Ramos (cell line): ENCODE measurements at regions not wholly inside any gene's neighbourhood (a gene's known extent, or its start where the extent isn't known, plus 50 kb on each side); places are given as distances from the start of the nearest gene placed in this dataset.

Experiments used
- in situ Hi-C: fragments of 300-500 bp; cut with MboI; formaldehyde crosslinking; loops from one replicate; pipeline ENCODE4 v1.14.3; 2022; ENCODE audit warnings: low sequenced_read_pairs; ENCODE audit not compliant: unreplicated experiment

DNA sequence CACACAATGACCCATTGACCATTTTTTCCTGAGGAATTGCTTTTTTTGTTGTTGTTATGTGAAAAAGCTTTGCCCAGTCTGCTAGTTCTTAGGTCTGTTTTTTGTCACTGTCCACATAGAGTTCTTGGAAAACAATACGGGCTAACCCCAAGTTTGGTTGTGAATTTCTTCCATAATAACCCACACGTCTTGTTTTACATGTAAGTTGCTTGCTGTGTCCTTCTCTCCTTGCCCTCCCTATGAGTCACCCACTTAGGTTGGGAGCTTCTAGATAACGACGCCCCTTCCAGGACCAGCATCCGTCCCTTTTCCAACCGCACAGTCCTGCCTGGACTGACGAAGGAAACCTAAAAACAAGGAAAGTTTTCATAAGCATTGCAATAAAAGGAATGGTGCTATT is 175.3 kb upstream of the HS3ST3A1 start:
- in situ Hi-C loops = no loop called here

DNA sequence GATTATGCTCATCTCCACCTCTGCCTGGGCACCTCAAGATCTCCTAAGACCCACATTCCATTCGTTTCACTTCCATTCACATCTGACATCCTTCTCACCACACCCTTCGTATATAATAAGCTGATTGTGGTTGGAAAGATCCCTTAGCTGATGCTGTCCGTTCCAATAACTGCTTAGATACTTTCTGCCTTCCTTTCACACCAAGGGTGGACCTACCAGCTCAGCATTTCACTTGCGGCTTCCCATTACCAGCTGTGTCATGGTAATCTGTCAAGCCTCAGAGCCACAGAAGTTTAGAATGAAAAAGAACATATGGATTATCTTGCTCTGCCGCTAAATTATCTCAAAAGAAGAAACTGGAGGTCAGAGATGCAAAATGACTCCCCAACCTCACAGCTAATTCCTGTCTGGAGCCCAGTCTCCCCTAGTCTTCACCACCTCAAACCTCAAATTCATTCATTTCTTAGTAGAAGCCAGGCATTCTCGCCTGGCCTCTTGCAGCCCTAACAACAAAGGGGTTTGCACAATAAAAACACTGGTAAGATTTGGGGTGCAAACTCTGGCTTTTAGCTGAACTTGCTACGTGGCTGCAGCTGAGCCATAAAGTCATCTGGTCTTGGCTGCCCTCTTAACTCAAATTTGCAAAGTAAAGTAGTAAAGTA is 182.8 kb upstream of the HS3ST3A1 start:
- in situ Hi-C loops = no loop called here

DNA sequence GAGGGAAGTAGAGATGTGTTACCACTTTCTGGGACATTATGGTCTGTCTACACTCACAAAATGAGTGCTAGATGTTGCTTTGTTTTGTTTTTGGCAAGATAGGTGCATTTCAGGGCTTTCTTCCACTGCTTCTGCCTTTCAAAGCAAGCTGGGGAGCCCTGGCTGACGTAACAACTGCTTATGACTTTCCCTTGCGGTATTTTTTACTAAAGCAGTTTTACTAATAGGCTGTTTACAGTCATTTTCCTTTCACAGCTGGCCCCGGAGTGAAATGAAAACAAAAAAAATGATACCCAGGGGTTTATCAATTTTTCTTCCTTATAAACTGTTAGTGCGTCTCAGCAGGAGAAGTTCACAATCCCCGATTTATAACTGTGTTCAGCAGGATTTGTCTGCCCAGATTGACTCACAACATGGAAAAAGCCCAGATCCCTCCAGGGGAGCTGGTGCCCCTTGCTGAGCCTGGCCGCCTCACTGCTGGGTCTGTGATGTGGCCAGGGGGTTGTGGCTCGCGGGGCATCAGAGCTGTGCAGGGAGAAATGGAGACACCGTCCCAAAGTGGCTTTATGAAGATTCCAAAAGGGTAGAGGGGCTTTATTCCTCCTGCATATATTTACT is 184.4 kb upstream of the HS3ST3A1 start:
- in situ Hi-C loops = no loop called here

DNA sequence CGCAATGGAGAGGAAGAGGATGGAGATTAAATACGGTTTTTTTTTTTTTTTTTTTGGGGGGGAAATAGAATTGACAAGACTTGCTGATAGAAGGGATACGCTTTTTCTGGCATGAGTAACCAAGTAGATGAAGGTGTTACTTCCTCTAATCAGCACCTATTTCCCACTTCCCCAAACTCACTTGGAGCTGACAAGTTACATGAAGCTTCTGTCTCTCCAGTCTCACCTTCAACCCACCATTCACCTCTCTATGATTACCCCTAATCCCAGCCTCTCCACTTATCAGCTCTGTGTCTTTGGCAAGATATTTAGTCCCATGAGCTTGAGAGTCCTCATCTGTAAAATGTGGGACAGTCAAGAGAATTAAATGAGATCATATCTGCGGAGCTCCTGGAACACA is 185.9 kb upstream of the HS3ST3A1 start:
- in situ Hi-C loops = no loop called here

DNA sequence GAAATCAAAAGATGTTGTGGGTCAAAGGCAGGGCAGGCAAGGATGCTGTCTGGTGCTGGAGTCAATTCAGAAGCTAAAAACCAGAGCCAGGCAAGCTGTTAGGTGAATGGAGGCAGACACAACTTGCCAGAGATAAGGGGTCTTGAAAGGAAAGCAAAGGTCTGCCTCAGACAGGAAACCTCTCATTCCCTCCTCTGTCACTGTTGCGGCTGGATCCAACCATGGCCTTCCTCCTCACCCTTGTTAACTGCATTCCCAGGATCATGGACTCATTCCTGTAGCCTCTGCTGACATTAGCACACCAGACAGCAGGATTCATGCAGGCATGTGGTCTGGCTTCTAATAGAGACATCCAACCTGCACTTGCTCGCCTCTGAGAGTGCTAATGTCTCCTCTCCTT is 186.7 kb upstream of the HS3ST3A1 start:
- in situ Hi-C loops = no loop called here

DNA sequence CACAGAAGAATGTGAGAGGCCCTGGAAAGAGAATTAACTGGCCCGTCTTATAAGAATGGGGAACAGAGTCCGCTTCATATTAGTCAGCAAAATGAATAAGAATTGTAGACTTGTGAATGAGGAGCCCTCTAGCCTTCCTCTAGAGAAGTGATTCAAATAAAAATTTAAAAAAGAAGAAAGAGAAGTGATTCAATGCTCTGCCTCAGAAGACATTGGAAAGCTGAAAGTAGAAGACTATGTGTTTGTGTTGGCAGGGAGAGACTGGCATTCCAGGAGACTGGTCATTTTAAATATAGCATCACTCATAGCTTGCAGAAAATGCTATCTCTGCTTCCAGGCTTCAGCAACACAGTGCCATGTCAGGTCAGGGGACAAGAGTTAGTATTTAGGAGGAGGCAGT is 190.6 kb upstream of the HS3ST3A1 start:
- in situ Hi-C loops = no loop called here

DNA sequence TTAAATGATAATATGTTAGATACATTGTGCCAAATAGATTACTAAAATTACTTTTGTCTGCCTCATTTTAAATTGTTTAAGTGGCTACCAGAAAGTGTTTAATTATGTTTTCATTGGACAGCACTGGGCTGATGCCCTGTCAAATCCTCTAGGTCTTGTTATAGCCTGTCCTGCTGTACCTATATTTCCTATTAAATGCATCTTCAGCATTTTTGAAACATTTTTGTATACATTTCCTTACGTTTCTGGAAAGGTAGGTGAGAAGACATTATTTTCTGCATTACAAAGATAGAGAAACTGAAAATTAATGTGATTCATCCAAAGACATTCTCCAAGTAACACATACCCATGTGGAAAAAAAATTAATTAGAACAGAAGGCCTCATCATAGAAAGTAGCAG is 192.2 kb upstream of the HS3ST3A1 start:
- in situ Hi-C loops = no loop called here

DNA sequence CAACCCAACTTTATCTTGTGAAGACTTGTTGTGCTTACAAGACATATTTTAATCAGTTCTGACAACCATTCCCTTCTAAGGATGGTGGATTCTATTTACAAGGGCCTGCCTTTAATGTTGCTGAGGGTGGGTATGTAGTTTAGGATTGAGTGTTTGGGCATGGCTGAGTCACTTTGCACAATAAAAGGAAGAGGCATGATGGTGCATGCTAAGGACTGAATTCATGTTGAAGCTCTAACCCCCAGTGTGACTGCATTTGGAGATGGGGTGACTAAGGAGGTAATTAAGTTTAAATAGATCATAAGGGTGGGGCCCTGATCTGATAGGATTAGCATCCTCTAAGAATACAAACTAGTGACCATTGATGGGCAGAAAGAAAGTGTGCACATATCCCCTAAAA is 196.1 kb upstream of the HS3ST3A1 start:
- in situ Hi-C loops = no loop called here

DNA sequence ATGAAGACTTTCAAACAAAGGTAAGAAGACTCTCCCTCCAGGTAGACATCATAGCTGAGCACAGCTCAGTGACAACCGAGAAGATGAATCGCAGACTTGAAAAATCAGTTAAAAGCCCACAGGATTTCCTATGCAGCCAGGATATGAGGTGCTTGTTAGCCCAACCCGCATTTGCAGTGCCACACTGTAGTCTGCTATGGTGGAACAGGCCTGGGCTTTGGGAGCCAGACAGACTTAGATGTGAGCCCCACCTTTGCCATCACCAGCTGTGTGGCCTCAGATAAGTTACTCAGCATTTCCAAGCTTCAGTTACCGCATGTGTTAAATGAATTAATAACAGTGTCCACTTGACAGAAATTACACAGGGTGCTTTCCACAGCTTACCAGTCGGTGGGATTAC is 204.4 kb upstream of the HS3ST3A1 start:
- in situ Hi-C loops = no loop called here

DNA sequence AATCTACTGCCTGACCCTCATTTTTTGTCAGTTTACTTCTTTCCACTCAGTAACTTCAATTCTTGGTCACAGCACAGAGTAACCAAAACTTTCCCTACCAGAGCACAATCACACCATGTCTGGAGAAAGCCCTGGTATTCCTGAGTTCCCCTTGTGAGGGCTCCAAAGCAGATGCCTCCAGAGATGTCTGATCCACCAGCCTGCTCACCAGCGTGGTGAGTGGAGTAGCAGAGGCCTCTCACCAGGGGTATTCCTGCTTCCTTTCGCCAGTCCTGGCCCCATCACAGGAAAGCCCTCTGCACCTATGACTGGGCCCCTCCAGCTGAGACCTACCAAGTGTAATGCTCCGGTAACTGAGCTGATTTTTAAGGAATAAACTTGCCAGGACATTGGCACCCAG is 205.4 kb upstream of the HS3ST3A1 start:
- in situ Hi-C loops = no loop called here

DNA sequence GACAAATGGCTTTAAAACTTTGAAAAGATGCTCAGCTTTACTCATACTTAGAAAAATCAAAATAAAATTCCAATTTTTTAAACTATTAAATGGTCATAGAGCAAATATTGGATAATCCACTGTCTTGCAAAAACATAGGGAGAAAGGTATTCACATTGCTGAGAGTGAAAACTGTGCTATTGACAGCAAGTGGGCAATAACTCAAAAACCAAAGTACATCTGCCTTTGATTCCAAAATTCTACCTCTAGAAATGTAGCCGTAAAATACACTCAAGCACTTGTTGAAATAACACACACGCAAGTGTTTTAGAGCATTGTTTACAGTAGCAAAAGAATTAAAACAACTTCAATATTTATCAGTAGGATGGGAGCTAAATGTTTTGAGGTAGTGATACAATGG is 210.6 kb upstream of the HS3ST3A1 start:
- in situ Hi-C loops = no loop called here

DNA sequence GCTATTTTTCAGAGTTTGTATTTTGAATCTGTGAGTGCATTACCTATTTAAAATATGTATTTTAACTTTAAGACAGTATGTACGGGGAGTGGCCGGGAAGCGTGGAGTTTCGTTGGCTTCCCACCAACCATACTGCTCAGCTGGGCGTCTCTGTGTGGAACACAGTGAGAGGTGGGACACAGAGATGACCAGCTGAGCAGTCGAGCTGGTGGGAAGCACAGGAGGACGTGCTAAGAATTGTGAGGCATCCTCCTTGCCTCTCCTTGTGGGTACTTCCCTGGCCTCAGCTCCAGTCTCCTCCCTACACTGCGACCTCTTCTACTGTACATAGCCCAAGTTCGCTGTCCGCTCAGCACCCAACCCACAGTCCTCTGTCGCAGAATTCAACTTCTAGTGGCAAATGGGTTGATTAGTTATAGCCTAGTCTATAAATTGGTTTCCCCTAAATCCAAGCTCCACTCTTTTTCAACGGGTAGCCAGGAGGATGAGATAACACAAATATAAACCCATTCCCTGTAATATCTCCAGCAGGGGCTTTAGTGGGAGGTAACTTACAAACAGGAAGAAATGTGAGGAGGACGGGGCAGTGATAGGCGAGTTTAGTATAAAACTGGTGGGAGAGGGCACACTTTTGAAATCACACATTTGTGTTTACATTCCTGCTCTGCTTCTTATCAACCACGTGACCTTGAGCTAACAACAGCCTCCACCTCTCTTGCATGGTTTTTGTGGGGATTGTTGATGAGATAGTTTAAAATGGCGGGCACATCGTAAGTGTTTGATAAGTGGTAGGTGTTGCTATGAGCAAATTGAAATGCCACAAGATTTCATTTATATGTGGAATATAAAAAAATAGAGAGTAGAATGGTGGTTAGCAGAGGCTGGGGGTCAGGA is 211.9 kb upstream of the HS3ST3A1 start:
- in situ Hi-C loops = no loop called here

DNA sequence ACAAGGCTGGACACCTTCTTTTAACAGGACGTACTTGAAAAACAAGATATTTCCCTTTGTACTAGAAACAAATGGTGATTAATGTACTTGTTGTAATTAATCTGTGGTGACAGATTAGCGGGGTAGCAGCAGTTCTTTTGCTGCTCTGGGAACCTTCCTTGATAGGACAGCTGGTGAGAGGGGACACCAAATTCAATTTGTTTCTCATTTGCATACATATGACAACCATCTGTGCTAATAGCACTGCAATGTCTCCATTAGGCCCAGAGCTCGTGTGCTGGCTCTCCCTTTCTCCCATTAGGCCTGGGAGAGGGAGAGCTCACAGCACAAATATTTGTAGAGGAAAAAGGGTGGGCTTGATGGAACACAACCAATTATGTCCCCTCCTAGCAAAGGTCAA is 221.0 kb upstream of the HS3ST3A1 start:
- in situ Hi-C loops = no loop called here

DNA sequence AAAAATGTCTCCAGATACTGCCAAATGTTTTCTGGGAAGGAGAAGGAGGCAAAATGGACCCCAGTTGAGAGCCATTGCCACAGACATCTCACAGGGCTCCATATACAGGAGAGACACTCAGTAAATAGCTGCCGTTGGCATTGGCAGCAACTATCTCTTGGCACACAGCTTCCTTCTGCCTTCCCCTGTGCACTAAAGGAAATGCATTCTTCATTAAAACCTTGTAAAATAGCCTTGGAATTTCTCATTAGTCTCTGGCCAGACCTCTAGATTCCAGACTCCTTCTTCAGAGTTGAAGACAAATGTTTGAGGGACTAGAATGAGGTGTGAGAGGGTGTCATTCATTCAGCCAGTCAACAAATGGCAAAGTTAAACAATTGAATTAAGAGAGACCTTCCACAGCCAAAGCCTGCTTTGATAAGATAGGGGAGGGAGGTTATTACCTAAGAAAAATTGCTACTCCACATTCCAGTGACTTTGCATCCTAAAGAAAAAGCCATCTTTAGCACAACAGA is 223.9 kb upstream of the HS3ST3A1 start:
- in situ Hi-C loops = no loop called here

DNA sequence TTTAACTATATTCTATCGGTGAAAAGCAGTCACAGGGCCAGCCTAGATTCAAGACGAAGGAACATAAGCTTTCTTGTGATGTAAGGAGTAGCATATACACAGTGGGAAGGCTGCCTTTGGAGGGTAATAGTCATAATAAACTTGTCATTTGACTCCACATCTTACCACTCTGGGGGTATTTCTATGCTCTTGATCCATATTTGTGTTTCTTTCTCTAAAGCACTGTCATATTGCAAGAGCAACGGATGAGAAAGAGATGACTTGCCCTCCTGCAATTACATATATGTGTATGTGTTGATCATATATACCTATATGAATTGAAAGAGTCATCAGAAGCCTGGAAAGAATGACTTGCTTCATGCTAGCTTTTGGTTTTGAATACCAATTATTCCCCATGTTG is 225.4 kb upstream of the HS3ST3A1 start:
- in situ Hi-C loops = no loop called here

DNA sequence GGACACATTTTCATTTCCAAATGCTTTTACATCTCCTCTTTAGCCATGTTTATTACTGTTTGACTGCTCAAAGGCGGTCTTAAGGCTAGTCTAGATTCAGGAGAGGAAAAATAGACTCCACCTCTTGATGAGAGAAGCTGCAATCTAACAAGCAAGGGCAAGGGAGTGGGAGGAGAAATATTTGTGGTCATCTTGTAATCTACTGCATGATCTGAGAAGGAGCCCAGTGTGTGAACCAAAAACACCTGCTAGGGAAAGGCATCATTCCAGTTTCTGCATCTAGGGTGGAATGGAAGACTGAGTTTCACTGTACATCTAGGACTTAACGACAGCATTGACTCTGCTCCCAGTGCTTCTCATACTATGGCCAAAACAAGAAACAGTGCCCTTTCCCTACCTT is 232.2 kb upstream of the HS3ST3A1 start:
- in situ Hi-C loops = no loop called here

DNA sequence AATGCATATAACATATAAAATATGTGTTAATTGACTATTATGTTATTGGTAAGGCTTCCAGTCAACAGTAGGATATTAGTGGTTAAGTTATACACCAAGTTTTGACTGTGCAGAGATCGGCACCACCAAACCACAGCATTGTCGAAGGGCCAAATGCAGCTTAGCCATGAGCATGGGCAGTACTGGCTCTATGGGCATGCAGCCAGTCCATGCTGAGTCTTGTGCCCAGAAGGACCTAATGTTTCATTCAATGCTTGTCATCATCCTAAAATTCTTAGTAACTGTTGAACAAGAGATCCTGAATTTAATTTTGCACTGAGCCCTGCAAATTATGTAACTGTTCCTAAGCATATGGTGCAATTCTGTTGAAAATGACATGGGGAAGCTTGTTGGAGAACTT is 233.4 kb upstream of the HS3ST3A1 start:
- in situ Hi-C loops = no loop called here

DNA sequence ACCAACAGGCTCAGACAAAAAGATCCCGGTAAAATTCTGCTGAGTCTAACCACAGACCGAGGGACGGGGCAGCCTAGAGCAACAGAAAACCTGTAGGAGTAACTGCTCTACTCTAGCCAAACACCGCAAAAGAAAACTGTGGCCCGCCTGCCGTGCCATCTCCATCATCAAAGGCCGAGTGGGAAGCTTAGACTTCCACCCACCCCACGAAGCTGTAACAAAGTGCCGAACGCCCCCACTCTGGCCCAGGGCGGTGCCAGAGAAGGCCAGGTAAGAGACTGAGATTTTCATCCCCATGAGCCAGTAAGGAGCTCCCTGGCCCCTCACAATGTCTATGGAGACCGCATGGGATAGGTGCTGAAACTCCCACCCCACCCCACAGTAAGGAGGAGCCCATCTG is 231.9 kb upstream of the COX10 start:
- in situ Hi-C loops = no loop called here

DNA sequence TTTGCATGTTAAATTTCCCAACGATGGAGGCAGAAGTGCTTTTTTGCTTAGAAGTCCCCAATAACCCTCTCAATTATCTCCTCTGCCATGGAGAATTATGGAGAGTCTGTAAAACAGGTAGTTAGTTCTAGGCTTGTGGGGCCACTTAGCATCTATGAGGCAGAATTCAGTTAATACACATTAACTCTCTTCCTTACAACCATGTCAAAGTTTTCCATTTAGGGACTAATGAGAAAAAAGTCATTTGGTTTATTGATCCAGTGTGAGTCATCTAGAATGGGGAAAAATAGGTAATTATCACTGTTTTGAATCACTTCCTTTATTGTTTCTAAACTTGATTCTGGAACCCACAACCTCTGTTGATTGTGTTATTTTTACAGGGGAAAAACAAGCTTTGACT is 229.1 kb upstream of the COX10 start:
- in situ Hi-C loops = no loop called here

DNA sequence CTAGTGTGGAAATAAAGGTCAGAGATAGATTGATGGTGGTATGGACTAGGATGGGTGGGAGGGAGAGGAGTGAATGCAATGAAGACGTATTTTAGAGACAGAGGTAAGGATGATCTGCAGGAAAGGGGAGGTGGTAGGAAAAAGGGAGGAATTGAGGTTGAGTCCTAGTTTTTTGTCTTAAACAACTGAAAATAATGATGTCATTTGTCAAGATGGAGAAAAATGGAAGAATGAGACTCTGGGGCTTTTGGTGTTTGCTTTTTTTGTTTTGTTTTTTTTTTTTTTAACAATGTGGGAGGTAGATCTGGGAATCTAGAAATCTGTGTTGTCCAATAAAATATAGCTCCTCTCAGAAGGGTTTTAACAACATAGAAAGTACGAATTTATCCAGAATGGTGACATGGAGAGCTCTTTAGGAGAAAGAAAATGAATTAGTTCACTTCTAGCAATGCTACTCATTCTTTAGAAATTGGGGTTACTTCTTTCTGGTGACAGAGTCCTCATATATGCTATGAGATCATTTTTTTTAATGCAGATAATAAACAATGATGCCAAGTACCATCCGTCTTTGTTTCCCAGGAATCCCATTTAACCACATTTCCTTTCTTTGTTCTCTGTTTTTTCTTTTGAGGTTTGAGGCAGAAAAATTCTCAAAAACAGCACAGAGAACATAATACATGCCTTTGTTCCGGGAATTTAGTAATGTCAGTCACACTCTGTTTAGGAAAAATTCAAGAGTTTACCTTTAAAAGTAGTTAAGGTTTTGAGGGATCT is 225.3 kb upstream of the COX10 start:
- in situ Hi-C loops = no loop called here

DNA sequence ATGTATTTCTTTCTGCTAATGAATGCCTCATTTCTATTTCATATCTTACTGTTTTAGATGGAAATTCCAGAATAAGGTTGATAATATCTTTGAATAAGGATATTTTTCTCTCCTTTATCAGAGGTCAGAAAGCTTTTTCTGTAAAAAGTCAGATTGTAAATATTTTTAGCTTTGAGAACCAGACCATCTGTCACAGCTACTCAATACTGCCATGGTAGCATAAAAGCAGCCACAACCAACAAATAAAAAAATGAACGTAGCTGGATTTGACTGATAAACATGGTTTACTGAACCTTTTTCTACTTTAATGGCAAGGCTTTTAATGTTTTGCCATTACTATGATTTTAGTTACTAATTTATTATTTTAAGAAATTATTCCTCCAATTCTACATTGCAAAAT is 217.4 kb upstream of the COX10 start:
- in situ Hi-C loops = no loop called here
